ENCODE measurements at regions not wholly inside any gene's neighbourhood (a gene's known extent, or its start where the extent isn't known, plus 50 kb on each side); places are given as distances from the start of the nearest gene placed in this dataset.
"Not testable (repeated sequence)": the region's sequence is repeated elsewhere in the genome, so short reads cannot be mapped to it uniquely, and the experiment has no call there.

DNA sequence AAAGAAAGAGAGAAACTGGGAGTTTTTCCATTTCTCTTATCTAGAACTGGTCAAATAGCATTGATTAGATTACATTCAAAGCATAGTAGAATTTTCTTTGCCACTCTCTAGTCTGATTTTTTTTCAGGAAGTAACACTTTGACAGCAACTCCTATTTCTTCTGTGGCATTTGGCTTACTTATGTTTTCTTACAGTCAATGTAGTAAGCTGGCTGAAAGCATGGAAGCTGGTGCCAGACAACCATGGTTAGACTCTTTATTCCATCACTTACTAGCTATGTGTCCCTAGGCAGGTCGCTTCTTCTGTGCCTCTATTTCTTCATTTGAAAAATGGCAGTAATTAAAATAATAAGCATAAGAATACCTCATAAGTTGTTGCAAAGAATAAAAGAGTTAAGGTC is 54.2 kb upstream of the OPRM1 start:
- Histone ChIP-seq H3K9ac (ENCODE audit: low read length) (no peak overlapping the region), H3K9me3 (ENCODE audit: control insufficient read depth, insufficient read depth, low read depth, low read length) (0 out of 2 replicates have a peak, but pooled peaks cover under 1% of the 10 kb centered on the region), H3K4me3 (ENCODE audit: low read depth, low read length) (no peak overlapping the region), H3K27me3 (ENCODE audit: control insufficient read depth, insufficient read depth, low read length) (no peaks in the 10 kb centered on the region), H3K4me1 (ENCODE audit: control insufficient read depth, insufficient read depth, low read length) (no peaks in the 10 kb centered on the region), H3K36me3 (ENCODE audit: control insufficient read depth, insufficient read depth, low read length) (no peaks in the 10 kb centered on the region), H3K27ac (ENCODE audit: low read depth, low read length) (no peak overlapping the region)

DNA sequence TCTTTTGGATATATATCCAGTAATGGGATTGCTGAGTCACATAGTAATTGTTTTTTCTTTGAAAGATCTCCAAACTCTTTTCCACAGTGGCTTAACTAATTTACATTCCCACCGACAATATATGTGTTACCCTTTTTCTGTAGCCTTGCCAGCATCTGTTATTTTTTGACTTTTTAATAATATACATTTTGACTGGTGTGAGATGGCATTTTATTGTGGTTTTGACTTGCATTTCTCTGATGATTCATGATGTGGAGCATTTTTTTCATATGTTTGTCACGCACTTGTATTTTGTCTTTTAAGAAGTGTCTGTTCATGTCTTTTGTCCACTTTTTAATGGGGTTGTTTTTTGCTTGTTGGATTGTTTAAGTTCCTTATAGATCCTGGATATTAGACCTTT is 58.9 kb upstream of the OPRM1 start:
- Histone ChIP-seq H3K9ac (ENCODE audit: low read length) (no peak overlapping the region), H3K27ac (ENCODE audit: low read depth, low read length) (no peak overlapping the region), H3K27me3 (ENCODE audit: control insufficient read depth, insufficient read depth, low read length) (no peaks in the 10 kb centered on the region), H3K4me1 (ENCODE audit: control insufficient read depth, insufficient read depth, low read length) (no peaks in the 10 kb centered on the region), H3K9me3 (ENCODE audit: control insufficient read depth, insufficient read depth, low read depth, low read length) (peaks cover 7% of the 10 kb centered on the region; the same call in 1 of the 2 replicates), H3K36me3 (ENCODE audit: control insufficient read depth, insufficient read depth, low read length) (no peaks in the 10 kb centered on the region), H3K4me3 (ENCODE audit: low read depth, low read length) (no peak overlapping the region)

DNA sequence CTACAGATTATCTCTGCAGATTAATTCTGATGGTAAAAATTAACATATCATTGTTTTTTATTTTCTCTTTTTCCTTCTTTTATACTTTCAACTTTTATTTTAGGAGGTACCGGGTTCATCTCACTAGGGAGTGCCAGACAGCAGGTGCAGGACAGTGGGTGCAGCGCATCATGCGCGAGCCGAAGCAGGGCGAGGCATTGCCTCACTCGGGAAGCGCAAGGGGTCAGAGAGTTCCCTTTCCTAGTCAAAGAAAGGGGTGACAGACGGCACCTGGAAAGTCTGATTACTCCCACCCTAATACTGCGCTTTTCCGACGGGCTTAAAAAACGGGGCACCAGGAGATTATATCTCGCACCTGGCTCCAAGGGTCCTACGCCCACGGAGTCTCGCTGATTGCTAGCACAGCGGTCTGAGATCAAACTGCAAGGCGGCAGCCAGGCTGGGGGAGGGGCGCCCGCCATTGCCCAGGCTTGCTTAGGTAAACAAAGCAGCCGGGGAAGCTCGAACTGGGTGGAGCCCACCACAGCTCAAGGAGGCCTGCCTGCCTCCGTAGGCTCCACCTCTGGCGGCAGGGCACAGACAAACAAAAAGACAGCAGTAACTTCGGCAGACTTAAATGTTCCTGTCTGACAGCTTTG is 60.0 kb upstream of the OPRM1 start:
- H3K27me3 ChIP-seq (ENCODE audit: control insufficient read depth, insufficient read depth, low read length); H3K36me3 ChIP-seq (ENCODE audit: control insufficient read depth, insufficient read depth, low read length); H3K9ac ChIP-seq (ENCODE audit: low read length); H3K27ac ChIP-seq (ENCODE audit: low read depth, low read length); H3K9me3 ChIP-seq (ENCODE audit: control insufficient read depth, insufficient read depth, low read depth, low read length); H3K4me1 ChIP-seq (ENCODE audit: control insufficient read depth, insufficient read depth, low read length); H3K4me3 ChIP-seq (ENCODE audit: low read depth, low read length): not testable (repeated sequence)

GRCh38 chr6:153976921-153977693 is 61.9 kb upstream of the OPRM1 start:
- no peaks in the 10 kb centered on the region for H3K36me3 ChIP-seq (ENCODE audit: control insufficient read depth, insufficient read depth, low read length)
- H3K27ac ChIP-seq (ENCODE audit: low read depth, low read length), result no peak overlapping the region
- no peak overlapping the region for H3K4me3 ChIP-seq (ENCODE audit: low read depth, low read length)
- no peaks in the 10 kb centered on the region for H3K4me1 ChIP-seq (ENCODE audit: control insufficient read depth, insufficient read depth, low read length)
- no peaks in the 10 kb centered on the region for H3K27me3 ChIP-seq (ENCODE audit: control insufficient read depth, insufficient read depth, low read length)
- H3K9me3 ChIP-seq (ENCODE audit: control insufficient read depth, insufficient read depth, low read depth, low read length), result peaks cover 7% of the 10 kb centered on the region; the same call in 1 of the 2 replicates
- H3K9ac ChIP-seq (ENCODE audit: low read length), result no peak overlapping the region

GRCh38 chr6:153966001-153966400 is 73.0 kb upstream of the OPRM1 start:
- H3K9ac ChIP-seq (ENCODE audit: low read length), result no peak overlapping the region
- no peaks in the 10 kb centered on the region for H3K27me3 ChIP-seq (ENCODE audit: control insufficient read depth, insufficient read depth, low read length)
- no peaks in the 10 kb centered on the region for H3K9me3 ChIP-seq (ENCODE audit: control insufficient read depth, insufficient read depth, low read depth, low read length)
- no peaks in the 10 kb centered on the region for H3K4me1 ChIP-seq (ENCODE audit: control insufficient read depth, insufficient read depth, low read length)
- H3K36me3 ChIP-seq (ENCODE audit: control insufficient read depth, insufficient read depth, low read length), result no peaks in the 10 kb centered on the region
- H3K4me3 ChIP-seq (ENCODE audit: low read depth, low read length), result no peak overlapping the region
- H3K27ac ChIP-seq (ENCODE audit: low read depth, low read length), result no peak overlapping the region

DNA sequence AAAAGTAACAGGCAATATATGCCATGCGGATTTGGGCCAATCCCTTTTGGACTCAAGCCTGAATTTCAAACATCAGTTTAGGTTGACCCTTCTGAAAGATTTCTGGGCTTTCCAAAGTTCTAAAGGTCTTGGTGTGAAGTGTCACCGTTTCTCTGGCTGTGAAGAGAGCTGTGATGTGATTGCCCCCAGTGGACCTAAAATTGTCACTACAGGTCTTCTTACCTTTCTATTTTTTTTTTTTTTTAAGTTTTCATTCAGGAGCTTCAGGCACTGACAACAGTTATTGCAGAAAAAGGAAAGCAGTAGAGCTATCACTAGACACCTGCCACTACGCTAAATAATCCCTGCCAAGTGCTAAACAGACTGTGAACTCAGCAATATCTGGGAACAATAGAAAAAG is 75.7 kb upstream of the OPRM1 start:
- Histone ChIP-seq H3K36me3 (ENCODE audit: control insufficient read depth, insufficient read depth, low read length) (no peaks in the 10 kb centered on the region), H3K4me1 (ENCODE audit: control insufficient read depth, insufficient read depth, low read length) (no peaks in the 10 kb centered on the region), H3K9ac (ENCODE audit: low read length) (no peak overlapping the region), H3K9me3 (ENCODE audit: control insufficient read depth, insufficient read depth, low read depth, low read length) (peaks cover 5% of the 10 kb centered on the region), H3K4me3 (ENCODE audit: low read depth, low read length) (no peak overlapping the region), H3K27me3 (ENCODE audit: control insufficient read depth, insufficient read depth, low read length) (no peaks in the 10 kb centered on the region), H3K27ac (ENCODE audit: low read depth, low read length) (no peak overlapping the region)

- Histone ChIP-seq H3K9me3 (ENCODE audit: control insufficient read depth, insufficient read depth, low read depth, low read length) (peaks cover 12% of the 10 kb centered on the region), H3K9ac (ENCODE audit: low read length) (no peak overlapping the region), H3K27ac (ENCODE audit: low read depth, low read length) (no peak overlapping the region), H3K4me3 (ENCODE audit: low read depth, low read length) (no peak overlapping the region), H3K27me3 (ENCODE audit: control insufficient read depth, insufficient read depth, low read length) (no peaks in the 10 kb centered on the region), H3K36me3 (ENCODE audit: control insufficient read depth, insufficient read depth, low read length) (no peaks in the 10 kb centered on the region), H3K4me1 (ENCODE audit: control insufficient read depth, insufficient read depth, low read length) (no peaks in the 10 kb centered on the region)
Measured at GRCh38 chr6:153962555-153962954, 76.5 kb upstream of the OPRM1 start.

DNA sequence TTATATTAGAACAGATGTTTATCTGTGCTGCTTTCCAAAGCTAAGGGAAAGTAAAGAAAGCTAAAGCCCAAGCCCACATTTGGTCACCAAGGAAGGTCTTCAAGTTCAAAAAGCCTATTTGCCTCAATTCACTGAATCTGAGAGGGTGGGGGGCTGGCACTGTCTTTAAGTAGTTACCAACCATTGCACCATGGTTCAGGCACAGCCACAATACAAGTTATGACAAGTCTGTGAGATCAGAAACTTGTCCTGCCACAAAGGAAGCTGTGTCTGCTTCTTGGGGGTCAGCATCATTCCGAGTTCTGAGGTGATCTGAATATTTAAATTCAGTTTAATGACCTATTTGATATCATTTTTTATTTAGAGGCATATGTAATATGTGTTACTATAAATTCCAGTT is 78.3 kb upstream of the OPRM1 start:
- Histone ChIP-seq H3K27ac (ENCODE audit: low read depth, low read length) (no peak overlapping the region), H3K9me3 (ENCODE audit: control insufficient read depth, insufficient read depth, low read depth, low read length) (peaks cover 12% of the 10 kb centered on the region), H3K4me3 (ENCODE audit: low read depth, low read length) (no peak overlapping the region), H3K36me3 (ENCODE audit: control insufficient read depth, insufficient read depth, low read length) (no peaks in the 10 kb centered on the region), H3K4me1 (ENCODE audit: control insufficient read depth, insufficient read depth, low read length) (no peaks in the 10 kb centered on the region), H3K27me3 (ENCODE audit: control insufficient read depth, insufficient read depth, low read length) (no peaks in the 10 kb centered on the region), H3K9ac (ENCODE audit: low read length) (no peak overlapping the region)

DNA sequence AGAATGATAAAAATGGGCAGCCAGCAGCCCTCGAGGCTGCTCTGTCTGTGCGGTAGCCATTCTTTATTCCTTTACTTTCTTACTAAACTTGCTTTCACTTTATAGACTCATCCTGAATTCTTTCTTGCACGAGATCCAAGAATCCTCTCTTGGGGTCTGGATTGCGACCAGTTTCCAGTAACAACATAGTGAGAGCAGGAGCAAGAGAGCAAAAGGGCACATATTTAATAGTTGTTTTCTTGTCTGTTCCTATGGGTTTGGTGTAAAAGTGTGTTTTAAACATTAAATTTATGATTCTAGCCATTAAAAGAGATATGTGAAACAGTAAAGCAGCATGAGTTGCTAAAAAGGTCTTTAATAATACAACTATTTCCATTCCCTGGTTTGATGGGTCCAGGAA is 78.8 kb upstream of the OPRM1 start:
- Histone ChIP-seq H3K36me3 (ENCODE audit: control insufficient read depth, insufficient read depth, low read length) (no peaks in the 10 kb centered on the region), H3K4me1 (ENCODE audit: control insufficient read depth, insufficient read depth, low read length) (no peaks in the 10 kb centered on the region), H3K27me3 (ENCODE audit: control insufficient read depth, insufficient read depth, low read length) (no peaks in the 10 kb centered on the region), H3K9ac (ENCODE audit: low read length) (no peak overlapping the region), H3K27ac (ENCODE audit: low read depth, low read length) (no peak overlapping the region), H3K9me3 (ENCODE audit: control insufficient read depth, insufficient read depth, low read depth, low read length) (peaks cover 12% of the 10 kb centered on the region), H3K4me3 (ENCODE audit: low read depth, low read length) (no peak overlapping the region)

- H3K27ac ChIP-seq (ENCODE audit: low read depth, low read length), result no peak overlapping the region
- no peaks in the 10 kb centered on the region for H3K4me1 ChIP-seq (ENCODE audit: control insufficient read depth, insufficient read depth, low read length)
- no peak overlapping the region for H3K9ac ChIP-seq (ENCODE audit: low read length)
- H3K27me3 ChIP-seq (ENCODE audit: control insufficient read depth, insufficient read depth, low read length), result no peaks in the 10 kb centered on the region
- no peak overlapping the region for H3K4me3 ChIP-seq (ENCODE audit: low read depth, low read length)
- no peaks in the 10 kb centered on the region for H3K36me3 ChIP-seq (ENCODE audit: control insufficient read depth, insufficient read depth, low read length)
- peaks cover 12% of the 10 kb centered on the region for H3K9me3 ChIP-seq (ENCODE audit: control insufficient read depth, insufficient read depth, low read depth, low read length)
Measured at GRCh38 chr6:153959276-153959675, 79.8 kb upstream of the OPRM1 start.

- Histone ChIP-seq H3K27me3 (ENCODE audit: control insufficient read depth, insufficient read depth, low read length) (no peaks in the 10 kb centered on the region), H3K27ac (ENCODE audit: low read depth, low read length) (no peak overlapping the region), H3K36me3 (ENCODE audit: control insufficient read depth, insufficient read depth, low read length) (no peaks in the 10 kb centered on the region), H3K9me3 (ENCODE audit: control insufficient read depth, insufficient read depth, low read depth, low read length) (peaks cover 12% of the 10 kb centered on the region), H3K4me3 (ENCODE audit: low read depth, low read length) (no peak overlapping the region), H3K4me1 (ENCODE audit: control insufficient read depth, insufficient read depth, low read length) (no peaks in the 10 kb centered on the region), H3K9ac (ENCODE audit: low read length) (no peak overlapping the region)
Measured at GRCh38 chr6:153958860-153959259, 80.2 kb upstream of the OPRM1 start.

All from HUES6 (cell line).